Brain microvascular endothelial cell (primary cell): ENCODE measurements at regions not wholly inside any gene's neighbourhood (a gene's known extent, or its start where the extent isn't known, plus 50 kb on each side); places are given as distances from the start of the nearest gene placed in this dataset.

Experiments used
- DNase-seq: peaks from one replicate; pipeline ENCODE4 v3.0.0-alpha.2; 2020
- H3K27ac ChIP-seq: fragments of 250-450 bp; sonication (Bioruptor Pico); 2 replicates; pipeline ENCODE4 v1.5.1; 2020; ENCODE audit warnings: mild to moderate bottlenecking, moderate library complexity
- H3K27me3 ChIP-seq: fragments of 250-450 bp; sonication (Bioruptor Pico); replicated peaks from 2 replicates; pipeline ENCODE4 v1.5.1; 2020; ENCODE audit warnings: mild to moderate bottlenecking
- H3K36me3 ChIP-seq: fragments of 250-450 bp; sonication (Bioruptor Pico); replicated peaks from 2 replicates; pipeline ENCODE4 v1.5.1; 2020; ENCODE audit warnings: mild to moderate bottlenecking
- H3K4me3 ChIP-seq: 2 replicates; pipeline ENCODE4 v1.5.1; 2011; ENCODE audit warnings: low read depth, mild to moderate bottlenecking, control low read depth, low read length, moderate library complexity
- in situ Hi-C: cut with HindIII; loops from 2 replicates; pipeline ENCODE4 v1.10.0; 2017; ENCODE audit warnings: low sequenced_read_pairs, low pct_ligation_motif_present
- TF ChIP-seq, protein P1 (sequence below): IDR thresholded peaks from 2 replicates; pipeline ENCODE4 v1.5.1; 2011; ENCODE audit warnings: low read depth, mild to moderate bottlenecking, moderate library complexity, low read length, control low read depth, inconsistent platforms; ENCODE audit errors: missing control alignments

DNA sequence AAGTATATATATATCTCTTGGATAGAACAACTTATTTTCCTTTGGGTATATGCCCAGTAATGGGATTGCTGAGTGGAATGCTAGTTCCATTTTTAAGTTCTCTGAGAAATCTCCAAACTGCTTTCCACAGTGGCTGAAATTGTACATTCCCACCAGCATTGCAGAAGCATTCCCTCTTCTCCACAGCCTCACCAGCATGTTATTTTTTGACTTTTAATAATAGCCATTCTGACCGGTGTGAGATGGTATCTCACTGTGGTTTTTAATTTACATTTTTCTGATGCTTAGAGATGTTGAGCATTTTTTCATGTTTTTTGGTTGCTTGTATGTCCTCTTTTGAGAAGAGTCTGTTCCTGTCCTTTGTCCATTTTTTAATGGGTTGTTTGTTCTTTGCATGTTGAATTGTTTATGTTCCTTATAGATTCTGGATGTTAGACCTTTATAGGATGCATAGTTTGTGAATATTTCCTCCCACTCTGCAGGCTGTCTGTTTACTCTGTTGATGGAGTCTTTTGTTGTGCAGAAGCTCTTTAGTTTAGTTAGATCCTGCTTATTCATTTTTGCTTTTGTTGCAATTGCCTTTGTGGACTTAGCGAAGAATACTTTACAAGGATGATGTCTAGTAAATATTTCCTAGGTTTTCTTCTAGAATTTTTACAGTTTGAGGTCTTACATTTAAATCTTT is 82.7 kb upstream of the NR2F2 start:
- in situ Hi-C loops = no loop called here
- DNase-seq = no peak
- no peaks in the 10 kb centered on the region for H3K36me3 ChIP-seq
- no peak overlapping the region for H3K27ac ChIP-seq
- H3K27me3 ChIP-seq = no peaks in the 10 kb centered on the region
- no peak overlapping the region for H3K4me3 ChIP-seq
- TF ChIP-seq, protein P1, sequence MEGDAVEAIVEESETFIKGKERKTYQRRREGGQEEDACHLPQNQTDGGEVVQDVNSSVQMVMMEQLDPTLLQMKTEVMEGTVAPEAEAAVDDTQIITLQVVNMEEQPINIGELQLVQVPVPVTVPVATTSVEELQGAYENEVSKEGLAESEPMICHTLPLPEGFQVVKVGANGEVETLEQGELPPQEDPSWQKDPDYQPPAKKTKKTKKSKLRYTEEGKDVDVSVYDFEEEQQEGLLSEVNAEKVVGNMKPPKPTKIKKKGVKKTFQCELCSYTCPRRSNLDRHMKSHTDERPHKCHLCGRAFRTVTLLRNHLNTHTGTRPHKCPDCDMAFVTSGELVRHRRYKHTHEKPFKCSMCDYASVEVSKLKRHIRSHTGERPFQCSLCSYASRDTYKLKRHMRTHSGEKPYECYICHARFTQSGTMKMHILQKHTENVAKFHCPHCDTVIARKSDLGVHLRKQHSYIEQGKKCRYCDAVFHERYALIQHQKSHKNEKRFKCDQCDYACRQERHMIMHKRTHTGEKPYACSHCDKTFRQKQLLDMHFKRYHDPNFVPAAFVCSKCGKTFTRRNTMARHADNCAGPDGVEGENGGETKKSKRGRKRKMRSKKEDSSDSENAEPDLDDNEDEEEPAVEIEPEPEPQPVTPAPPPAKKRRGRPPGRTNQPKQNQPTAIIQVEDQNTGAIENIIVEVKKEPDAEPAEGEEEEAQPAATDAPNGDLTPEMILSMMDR = no peak

DNA sequence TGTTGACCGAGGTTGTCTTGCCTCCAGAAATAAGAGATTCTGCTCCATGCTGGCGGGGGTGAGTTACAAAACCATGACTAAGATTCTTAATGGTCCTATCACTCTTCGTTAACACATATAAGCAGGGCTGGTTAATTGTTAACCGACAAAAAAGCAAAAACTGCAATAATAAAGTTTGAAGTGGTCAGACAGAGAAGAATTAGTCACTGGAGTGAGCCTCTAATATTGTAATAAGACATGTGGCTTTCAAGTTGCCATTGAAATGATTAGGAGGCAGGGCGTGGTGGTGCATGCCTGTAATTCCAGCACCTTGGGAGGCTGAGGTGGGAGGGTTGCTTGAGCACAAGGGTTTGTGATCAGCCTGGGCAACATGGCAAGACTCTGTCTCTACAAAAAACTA is 78.4 kb upstream of the NR2F2 start:
- in situ Hi-C loops = no loop called here

DNA sequence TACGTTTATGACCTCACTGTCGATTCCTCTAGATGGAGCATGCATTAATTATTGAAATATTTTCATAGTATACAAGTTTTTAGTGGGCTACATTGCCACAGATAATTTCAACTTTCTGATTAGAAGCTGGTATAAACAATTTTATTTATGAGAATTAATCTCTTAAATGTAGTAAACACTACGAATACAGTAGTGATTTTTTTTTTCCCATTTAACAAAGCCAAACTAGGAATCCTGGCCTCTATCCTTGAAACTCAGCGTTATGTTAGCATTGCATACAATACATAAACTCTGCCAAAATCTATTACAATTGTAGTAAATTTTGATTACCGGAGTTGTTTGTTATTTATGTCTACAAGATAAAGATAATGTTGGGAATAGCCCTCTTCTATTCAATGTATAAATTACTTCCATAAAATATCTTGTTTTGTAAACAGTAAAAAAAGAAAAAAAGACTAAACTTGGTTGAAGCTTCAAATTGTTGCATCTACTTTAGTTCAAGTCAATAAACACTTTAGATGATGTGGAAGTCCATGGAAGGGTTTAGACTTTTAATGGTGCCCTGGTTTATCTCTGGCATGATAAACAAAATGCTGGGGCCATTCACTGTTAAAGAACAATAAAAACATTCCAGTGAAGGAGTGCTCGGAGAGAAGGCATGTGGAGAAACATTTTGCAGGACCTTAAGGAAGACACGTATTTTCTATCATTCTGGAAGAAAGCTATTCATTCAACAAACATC is 77.3 kb upstream of the NR2F2 start:
- TF ChIP-seq, protein P1 = no peak
- DNase-seq = no peak
- in situ Hi-C loops = no loop called here
- Histone ChIP-seq H3K4me3 (no peak overlapping the region), H3K36me3 (no peaks in the 10 kb centered on the region), H3K27me3 (no peaks in the 10 kb centered on the region), H3K27ac (no peak overlapping the region)

More for the DNA sequence above, 78.4 kb upstream of the NR2F2 start:
- TF ChIP-seq, protein P1 = no peak
- H3K4me3 ChIP-seq = no peak overlapping the region
- no peaks in the 10 kb centered on the region for H3K27me3 ChIP-seq
- no peak for DNase-seq
- no peak overlapping the region for H3K27ac ChIP-seq
- no peaks in the 10 kb centered on the region for H3K36me3 ChIP-seq

GRCh38 chr15:96254173-96254572 is 76.3 kb upstream of the NR2F2 start:
- no peak overlapping the region for H3K27ac ChIP-seq
- in situ Hi-C loops = no loop called here
- no peak overlapping the region for H3K4me3 ChIP-seq
- DNase-seq = no peak
- H3K27me3 ChIP-seq = no peaks in the 10 kb centered on the region
- TF ChIP-seq, protein P1 = no peak
- H3K36me3 ChIP-seq = no peaks in the 10 kb centered on the region

- Histone ChIP-seq H3K27ac (no peak overlapping the region), H3K36me3 (no peaks in the 10 kb centered on the region), H3K27me3 (no peaks in the 10 kb centered on the region), H3K4me3 (no peak overlapping the region)
- TF ChIP-seq, protein P1 = no peak
- in situ Hi-C loops = no loop called here
- no peak for DNase-seq
Measured at GRCh38 chr15:96255599-96255998, 74.9 kb upstream of the NR2F2 start.

DNA sequence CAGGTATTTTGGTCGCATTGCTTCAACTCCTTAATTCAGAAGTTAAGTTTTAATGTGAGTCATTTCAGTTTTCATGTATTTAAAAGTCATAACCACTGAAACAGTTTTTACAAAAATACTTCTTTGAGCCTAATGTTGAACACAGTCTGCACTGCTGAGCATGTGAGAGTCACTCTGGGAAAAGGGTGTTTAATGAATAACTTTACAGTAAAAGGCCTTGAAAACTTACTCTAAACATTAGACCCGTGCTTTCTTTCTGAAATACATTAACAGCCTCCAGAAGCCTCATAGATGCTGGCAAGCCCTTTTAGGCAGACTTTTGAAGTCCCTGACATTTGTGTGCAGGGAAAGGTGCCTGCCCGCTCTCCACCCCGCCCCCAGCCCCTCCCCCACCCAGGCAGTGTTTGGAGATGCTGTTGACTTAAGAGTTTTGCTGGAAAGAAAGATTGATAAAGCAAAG is 68.9 kb upstream of the NR2F2 start:
- H3K36me3 ChIP-seq = no peaks in the 10 kb centered on the region
- no peak overlapping the region for H3K27ac ChIP-seq
- TF ChIP-seq, protein P1 = no peak
- in situ Hi-C loops = no loop called here
- no peaks in the 10 kb centered on the region for H3K27me3 ChIP-seq
- no peak for DNase-seq
- H3K4me3 ChIP-seq = no peak overlapping the region
